Fibroblast of mammary gland (primary cell): ENCODE measurements at regions not wholly inside any gene's neighbourhood (a gene's known extent, or its start where the extent isn't known, plus 50 kb on each side); places are given as distances from the start of the nearest gene placed in this dataset.

Experiments used
- DNase-seq: peaks from one replicate; pipeline ENCODE4 v3.0.0-alpha.2; 2010; ENCODE audit warnings: low read depth
- H3K4me3 ChIP-seq: 2 replicates; pipeline ENCODE4 v1.5.1; 2011; ENCODE audit warnings: low read depth, mild to moderate bottlenecking, low read length, moderate library complexity; ENCODE audit not compliant: control insufficient read depth
- TF ChIP-seq, protein P1 (sequence below): conservative IDR thresholded peaks from 2 replicates; pipeline ENCODE4 v1.5.1; 2011; ENCODE audit warnings: low read depth, low read length, inconsistent platforms; ENCODE audit not compliant: control insufficient read depth, insufficient read depth

DNA sequence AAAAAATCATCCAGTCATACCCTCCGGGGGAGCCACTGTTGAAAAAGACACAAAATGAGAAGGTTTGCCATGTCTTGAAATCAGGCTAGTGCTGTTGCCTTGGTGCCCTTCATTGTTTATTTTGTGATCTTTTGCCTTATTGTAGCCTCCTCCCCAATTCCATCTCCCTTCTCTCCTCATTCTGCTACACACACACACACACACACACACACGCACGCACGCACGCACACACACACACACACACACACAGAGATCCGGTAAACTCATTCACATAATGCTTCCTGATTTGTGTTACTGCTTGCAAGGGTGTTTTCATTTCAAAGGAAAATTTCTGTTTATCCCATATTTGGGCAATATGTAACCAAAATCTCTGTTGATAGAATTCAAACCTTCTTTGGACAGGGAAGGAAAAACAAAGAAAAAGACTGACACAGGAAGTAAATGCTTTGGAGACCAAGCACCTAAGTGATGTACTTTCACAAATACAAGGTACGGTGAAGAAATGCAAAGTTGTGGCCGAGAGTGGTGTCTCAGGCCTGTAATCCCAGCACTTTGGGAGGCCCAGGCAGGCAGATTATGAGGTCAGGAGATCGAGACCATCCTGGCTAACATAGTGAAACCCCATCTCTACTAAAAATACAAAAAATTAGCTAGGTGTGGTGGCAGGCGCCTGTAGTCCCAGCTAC, 141.1 kb upstream of the CDK13 start:
- TF ChIP-seq, protein P1, sequence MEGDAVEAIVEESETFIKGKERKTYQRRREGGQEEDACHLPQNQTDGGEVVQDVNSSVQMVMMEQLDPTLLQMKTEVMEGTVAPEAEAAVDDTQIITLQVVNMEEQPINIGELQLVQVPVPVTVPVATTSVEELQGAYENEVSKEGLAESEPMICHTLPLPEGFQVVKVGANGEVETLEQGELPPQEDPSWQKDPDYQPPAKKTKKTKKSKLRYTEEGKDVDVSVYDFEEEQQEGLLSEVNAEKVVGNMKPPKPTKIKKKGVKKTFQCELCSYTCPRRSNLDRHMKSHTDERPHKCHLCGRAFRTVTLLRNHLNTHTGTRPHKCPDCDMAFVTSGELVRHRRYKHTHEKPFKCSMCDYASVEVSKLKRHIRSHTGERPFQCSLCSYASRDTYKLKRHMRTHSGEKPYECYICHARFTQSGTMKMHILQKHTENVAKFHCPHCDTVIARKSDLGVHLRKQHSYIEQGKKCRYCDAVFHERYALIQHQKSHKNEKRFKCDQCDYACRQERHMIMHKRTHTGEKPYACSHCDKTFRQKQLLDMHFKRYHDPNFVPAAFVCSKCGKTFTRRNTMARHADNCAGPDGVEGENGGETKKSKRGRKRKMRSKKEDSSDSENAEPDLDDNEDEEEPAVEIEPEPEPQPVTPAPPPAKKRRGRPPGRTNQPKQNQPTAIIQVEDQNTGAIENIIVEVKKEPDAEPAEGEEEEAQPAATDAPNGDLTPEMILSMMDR, result no peak
- H3K4me3 ChIP-seq, result no peak overlapping the region
- no peak for DNase-seq

DNA sequence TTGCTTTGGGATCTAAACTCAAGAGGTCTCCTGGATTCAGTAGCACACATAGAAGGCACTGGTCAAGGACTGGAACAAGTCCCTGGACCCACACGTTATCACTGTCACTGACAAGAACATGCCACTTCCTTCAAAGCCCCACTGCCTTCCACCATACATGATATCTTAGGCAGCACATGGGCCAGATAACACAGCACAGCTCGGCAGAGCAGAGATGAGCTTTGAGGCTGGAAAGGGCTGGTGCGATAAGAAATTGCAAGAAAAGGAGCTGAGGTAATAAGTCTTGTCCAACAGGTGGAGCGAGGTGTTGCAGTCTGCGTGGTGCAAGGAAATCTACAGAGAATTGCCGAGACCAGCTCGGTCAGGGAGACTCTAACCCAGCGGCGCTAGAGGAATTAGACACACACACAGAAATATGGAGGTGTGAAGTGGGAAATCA, 139.8 kb upstream of the CDK13 start:
- TF ChIP-seq, protein P1, result no peak
- DNase-seq, result no peak
- no peak overlapping the region for H3K4me3 ChIP-seq

DNA sequence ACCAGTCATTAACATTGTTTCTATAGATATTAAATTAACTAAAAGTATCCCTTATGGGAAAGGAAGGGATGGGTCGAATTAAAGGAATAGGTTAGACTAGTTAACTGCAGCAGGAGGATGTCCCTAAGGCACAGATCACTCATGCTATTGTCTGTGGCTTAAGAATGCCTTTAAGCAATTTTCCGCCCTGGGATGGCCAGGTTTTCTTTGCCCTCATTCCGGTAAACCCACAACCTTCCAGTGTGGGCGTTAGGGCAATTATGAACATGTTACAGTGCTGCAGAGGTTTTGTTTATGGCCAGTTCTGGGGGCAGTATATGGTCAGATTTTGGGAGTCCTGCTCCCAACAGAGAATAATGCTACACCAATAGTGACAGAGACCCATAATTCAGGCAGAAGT, 139.3 kb upstream of the CDK13 start:
- TF ChIP-seq, protein P1, result no peak
- no peak overlapping the region for H3K4me3 ChIP-seq
- no peak for DNase-seq

DNA sequence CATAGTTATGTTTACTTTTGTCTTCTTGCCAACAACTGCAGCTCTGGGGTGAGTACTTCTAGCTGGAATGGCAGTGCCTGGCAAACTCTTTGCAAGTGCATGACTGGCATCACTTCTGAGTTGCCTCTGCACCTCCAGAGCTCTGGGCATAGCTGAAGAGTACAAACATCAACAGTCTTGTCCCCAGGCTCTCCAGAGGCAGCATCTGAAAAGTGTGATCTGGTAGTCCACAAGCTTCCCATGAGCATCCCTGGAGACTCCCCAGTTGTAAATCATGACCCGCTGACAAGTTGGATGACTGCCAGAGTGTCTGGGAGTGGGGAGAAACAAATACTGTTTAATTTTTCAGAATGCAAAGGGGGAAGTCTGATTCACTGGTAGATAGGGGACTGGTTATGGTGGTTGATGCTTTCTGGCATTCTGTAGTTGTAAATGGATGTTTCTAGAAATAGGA, 138.9 kb upstream of the CDK13 start:
- H3K4me3 ChIP-seq, result no peak overlapping the region
- TF ChIP-seq, protein P1, result no peak
- peak; percentile 70 for DNase-seq

DNA sequence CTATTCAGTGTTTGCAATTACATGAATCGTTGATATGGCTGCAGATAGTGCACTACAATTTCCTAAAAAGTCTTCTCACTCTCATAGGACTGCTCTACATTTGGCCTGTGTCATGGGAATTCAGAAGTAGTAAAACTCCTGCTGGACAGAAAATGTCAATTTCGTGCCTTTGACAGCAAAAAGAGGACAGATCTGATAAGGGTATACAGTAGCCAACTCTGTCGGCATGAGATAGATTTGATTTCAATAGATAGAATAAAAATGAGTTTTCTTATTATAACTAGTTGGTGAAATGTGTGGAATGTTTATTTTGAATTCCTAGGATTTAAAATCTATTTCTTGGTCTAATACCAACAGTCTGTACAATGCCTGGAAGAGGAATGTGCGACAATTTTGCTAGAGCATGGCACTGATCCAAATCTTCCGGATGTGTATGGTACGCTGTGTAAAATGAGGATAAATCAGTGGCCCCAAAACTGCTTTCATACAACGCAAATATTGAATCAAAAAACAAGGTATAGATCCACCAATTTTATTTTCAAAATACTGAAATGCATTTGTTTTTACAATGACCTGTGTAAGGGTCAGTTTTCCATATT, 133.5 kb upstream of the CDK13 start:
- TF ChIP-seq, protein P1, result no peak
- H3K4me3 ChIP-seq, result no peak overlapping the region
- no peak for DNase-seq

DNA sequence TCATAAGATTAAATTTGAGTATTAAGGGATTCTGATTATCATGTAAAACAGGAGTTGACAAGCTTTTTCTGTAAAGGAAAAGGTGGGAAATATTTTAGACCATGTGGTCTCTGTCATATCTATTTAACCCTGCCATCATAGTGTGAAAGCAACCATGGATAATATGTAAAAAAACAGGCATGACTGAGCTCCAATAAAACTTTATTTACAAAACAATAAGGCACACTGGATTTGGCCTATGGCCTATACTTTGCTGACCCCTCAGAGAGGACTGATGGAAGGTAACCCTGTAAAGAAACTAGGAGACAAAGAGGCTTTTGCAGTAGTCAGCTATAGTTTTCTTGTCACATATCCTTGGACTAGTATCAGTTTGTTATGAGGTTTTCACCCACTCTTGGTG, 130.5 kb upstream of the CDK13 start:
- TF ChIP-seq, protein P1, result no peak
- DNase-seq, result no peak
- no peak overlapping the region for H3K4me3 ChIP-seq
